ENCODE measurements at regions not wholly inside any gene's neighbourhood (a gene's known extent, or its start where the extent isn't known, plus 50 kb on each side); places are given as distances from the start of the nearest gene placed in this dataset.

- TF ChIP-seq, protein P1, sequence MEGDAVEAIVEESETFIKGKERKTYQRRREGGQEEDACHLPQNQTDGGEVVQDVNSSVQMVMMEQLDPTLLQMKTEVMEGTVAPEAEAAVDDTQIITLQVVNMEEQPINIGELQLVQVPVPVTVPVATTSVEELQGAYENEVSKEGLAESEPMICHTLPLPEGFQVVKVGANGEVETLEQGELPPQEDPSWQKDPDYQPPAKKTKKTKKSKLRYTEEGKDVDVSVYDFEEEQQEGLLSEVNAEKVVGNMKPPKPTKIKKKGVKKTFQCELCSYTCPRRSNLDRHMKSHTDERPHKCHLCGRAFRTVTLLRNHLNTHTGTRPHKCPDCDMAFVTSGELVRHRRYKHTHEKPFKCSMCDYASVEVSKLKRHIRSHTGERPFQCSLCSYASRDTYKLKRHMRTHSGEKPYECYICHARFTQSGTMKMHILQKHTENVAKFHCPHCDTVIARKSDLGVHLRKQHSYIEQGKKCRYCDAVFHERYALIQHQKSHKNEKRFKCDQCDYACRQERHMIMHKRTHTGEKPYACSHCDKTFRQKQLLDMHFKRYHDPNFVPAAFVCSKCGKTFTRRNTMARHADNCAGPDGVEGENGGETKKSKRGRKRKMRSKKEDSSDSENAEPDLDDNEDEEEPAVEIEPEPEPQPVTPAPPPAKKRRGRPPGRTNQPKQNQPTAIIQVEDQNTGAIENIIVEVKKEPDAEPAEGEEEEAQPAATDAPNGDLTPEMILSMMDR (optimal IDR thresholded peaks at IDR 0.05 in 1 of 3, IDR thresholded peaks at IDR 0.05 in 1 of 3, conservative IDR thresholded peaks at IDR 0.05 in 1 of 3; ENCODE audit: extremely low read depth in 1 of 3, insufficient read depth in 2 of 3, low read length in 3 of 3) = no peak
- no peak for TF ChIP-seq EZH2 (IDR thresholded peaks at IDR 0.05; ENCODE audit: low read length)
Measured at GRCh38 chr12:124684971-124685688, 117.7 kb upstream of the NCOR2 start.
